GM13976 (cell line): ENCODE measurements at regions not wholly inside any gene's neighbourhood (a gene's known extent, or its start where the extent isn't known, plus 50 kb on each side); places are given as distances from the start of the nearest gene placed in this dataset.

Source experiments
- DNase-seq: peaks from one replicate; pipeline ENCODE4 v3.0.0; 2012; ENCODE audit warnings: low spot score
- CTCF ChIP-seq: IDR thresholded peaks from 2 replicates; pipeline ENCODE4 v1.5.1; 2012; ENCODE audit warnings: borderline replicate concordance, mild to moderate bottlenecking; ENCODE audit not compliant: insufficient read depth; ENCODE audit errors: extremely low read depth, missing control alignments, control extremely low read depth
- in situ Hi-C: fragments of 300-500 bp; cut with MboI; formaldehyde crosslinking; loops from one replicate; pipeline ENCODE4 v1.12.0; 2022; ENCODE audit warnings: low sequenced_read_pairs, mixed read lengths, inconsistent platforms; ENCODE audit not compliant: unreplicated experiment

GRCh38 chr12:43283206-43283605 is 268.8 kb downstream of the ADAMTS20 start:
- no peak for DNase-seq
- no peak for TF ChIP-seq CTCF
- in situ Hi-C loops = loop anchor here (25.0 kb wide), 2 partner anchors 696 to 796 kb away; partner anchors contain the start of gene PRICKLE1

- no peak for DNase-seq
- no peak for TF ChIP-seq CTCF
- in situ Hi-C loops = loop anchor here (25.0 kb wide), 2 partner anchors 695 to 795 kb away; partner anchors contain the start of gene PRICKLE1
These were observed 269.9 kb downstream of the ADAMTS20 start for GRCh38 chr12:43282106-43282505.

- no peak for TF ChIP-seq CTCF
- in situ Hi-C loops = loop anchor here (25.0 kb wide), 2 partner anchors 694 to 794 kb away; partner anchors contain the start of gene PRICKLE1
- DNase-seq = no peak
These were observed 270.4 kb downstream of the ADAMTS20 start for GRCh38 chr12:43281563-43281962.

GRCh38 chr12:43278541-43278832 is 273.5 kb downstream of the ADAMTS20 start:
- no peak for TF ChIP-seq CTCF
- in situ Hi-C loops = loop anchor here (25.0 kb wide), 2 partner anchors 691 to 791 kb away; partner anchors contain the start of gene PRICKLE1
- no peak for DNase-seq

GRCh38 chr12:43277651-43278540 is 274.1 kb downstream of the ADAMTS20 start:
- in situ Hi-C loops = loop anchor here (25.0 kb wide), 2 partner anchors 691 to 791 kb away; partner anchors contain the start of gene PRICKLE1
- DNase-seq = peak; percentile 48
- TF ChIP-seq CTCF = no peak

- no peak for DNase-seq
- in situ Hi-C loops = no loop called here
- no peak for TF ChIP-seq CTCF
These were observed 278.5 kb downstream of the ADAMTS20 start for GRCh38 chr12:43273467-43273866.
